HEK293T (cell line): ENCODE measurements at regions not wholly inside any gene's neighbourhood (a gene's known extent, or its start where the extent isn't known, plus 50 kb on each side); places are given as distances from the start of the nearest gene placed in this dataset.

Experiments
- ARNT ChIP-seq: fragments of 450-650 bp; IDR thresholded peaks from 2 replicates; pipeline ENCODE4 v1.6.1; 2017; ENCODE audit warnings: mild to moderate bottlenecking
- BHLHE40 ChIP-seq: fragments of 450-650 bp; IDR thresholded peaks from 2 replicates; pipeline ENCODE4 v1.6.1; 2016; ENCODE audit warnings: mild to moderate bottlenecking, moderate library complexity, borderline replicate concordance
- CTBP1 ChIP-seq: fragments of 450-650 bp; IDR thresholded peaks from 2 replicates; pipeline ENCODE4 v1.6.1; 2016; ENCODE audit warnings: borderline replicate concordance
- ELF4 ChIP-seq: fragments of 450-650 bp; IDR thresholded peaks from 2 replicates; pipeline ENCODE4 v1.6.1; 2017; ENCODE audit warnings: antibody characterized with exemption
- HDGF ChIP-seq: fragments of 450-650 bp; IDR thresholded peaks from 2 replicates; pipeline ENCODE4 v1.6.1; 2017; ENCODE audit warnings: antibody characterized with exemption, borderline replicate concordance
- SP1 ChIP-seq: fragments of 450-650 bp; IDR thresholded peaks from 2 replicates; pipeline ENCODE4 v1.6.1; 2017
- SUZ12 ChIP-seq: fragments of 450-650 bp; IDR thresholded peaks from 2 replicates; pipeline ENCODE4 v1.6.1; 2016; ENCODE audit warnings: mild to moderate bottlenecking
- TARDBP ChIP-seq: fragments of 450-650 bp; IDR thresholded peaks from 2 replicates; pipeline ENCODE4 v1.6.1; 2016

DNA sequence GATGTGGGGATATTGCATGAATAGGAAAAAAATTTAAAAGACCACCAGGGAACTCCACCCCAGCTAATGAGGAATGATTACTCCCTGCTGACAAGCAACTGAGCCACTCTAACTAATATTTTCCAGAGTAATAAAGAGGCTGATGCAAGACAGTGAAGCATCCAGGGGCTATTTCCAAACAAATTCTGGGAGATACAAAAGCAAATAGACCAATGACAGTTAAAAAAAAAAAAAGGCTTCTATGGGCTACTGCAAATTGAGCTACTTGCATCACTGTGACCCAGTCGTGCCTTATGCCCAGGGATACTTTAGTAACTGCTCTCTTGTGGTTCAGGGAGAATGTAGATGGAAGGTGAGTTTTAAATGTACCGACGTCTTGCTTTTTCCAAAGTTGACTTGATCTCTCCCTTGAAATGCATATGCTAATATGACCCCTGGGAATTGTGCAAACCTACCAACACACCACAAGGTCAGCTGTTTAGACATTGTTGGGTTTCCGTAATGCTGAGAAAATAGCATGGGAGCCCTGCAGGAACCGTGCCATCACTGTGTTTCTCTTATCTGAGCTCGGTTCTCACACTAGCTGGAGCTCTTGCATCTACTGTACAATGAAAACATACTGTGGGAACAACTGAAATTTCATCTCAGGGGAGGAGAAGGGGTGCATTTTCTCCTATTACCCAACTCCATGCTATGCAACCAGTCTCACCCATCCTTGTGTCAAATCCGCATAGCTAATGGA lies 250.6 kb upstream of the MAP3K1 start:
- TF ChIP-seq TARDBP = no peak
- TF ChIP-seq ARNT = no peak
- TF ChIP-seq BHLHE40 = no peak
- TF ChIP-seq SP1 = no peak
- TF ChIP-seq CTBP1 = no peak
- no peak for TF ChIP-seq ELF4
- TF ChIP-seq SUZ12 = no peak
- no peak for TF ChIP-seq HDGF
